CD8-positive, alpha-beta memory T cell (primary cell): ENCODE measurements at regions not wholly inside any gene's neighbourhood (a gene's known extent, or its start where the extent isn't known, plus 50 kb on each side); places are given as distances from the start of the nearest gene placed in this dataset.

Experiments
- CTCF ChIA-PET: fragments of 350-600 bp; sonication (Branson Sonifier 250); formaldehyde crosslinking; loops from one replicate; lab custom pipeline; 2021; ENCODE audit warnings: antibody characterized with exemption; lab: Charles Lee
- POLR2A ChIA-PET: fragments of 350-600 bp; sonication (Branson Sonifier 250); formaldehyde crosslinking; loops from one replicate; lab custom pipeline; 2021; ENCODE audit warnings: antibody characterized with exemption; lab: Charles Lee
- DNase-seq, 5 donors: peaks; one replicate each; pipeline versions ENCODE4 v3.0.0 to v3.0.0-alpha.2; 2020 to 2022; ENCODE audit warnings: mixed read lengths in 1 of 5
- H3K27ac ChIP-seq: one replicate; pipeline ENCODE4 v1.7.0; 2013; ENCODE audit warnings: low read depth, mild to moderate bottlenecking, low read length, moderate library complexity
- H3K27me3 ChIP-seq: 2 replicates; pipeline ENCODE4 v1.7.0; 2013; ENCODE audit warnings: low read length, mild to moderate bottlenecking; ENCODE audit not compliant: insufficient read depth, poor library complexity, severe bottlenecking
- H3K36me3 ChIP-seq: 2 replicates; pipeline ENCODE4 v1.7.0; 2013; ENCODE audit warnings: mild to moderate bottlenecking, low read length, moderate library complexity; ENCODE audit not compliant: insufficient read depth
- H3K4me1 ChIP-seq: 2 replicates; pipeline ENCODE4 v1.7.0; 2013; ENCODE audit warnings: mild to moderate bottlenecking, low read length, moderate library complexity; ENCODE audit not compliant: insufficient read depth
- H3K4me3 ChIP-seq: 2 replicates; pipeline ENCODE4 v1.7.0; 2013; ENCODE audit warnings: mild to moderate bottlenecking, low read length
- H3K9me3 ChIP-seq: 2 replicates; pipeline ENCODE4 v1.7.0; 2013; ENCODE audit warnings: mild to moderate bottlenecking, low read length
- H3K27ac Mint-ChIP-seq, 8 donors: one replicate each; pipeline ENCODE4 v1.8.0; 2020 to 2021; ENCODE audit warnings: mixed read lengths in 8 of 8, mild to moderate bottlenecking in 6 of 8, inconsistent platforms in 3 of 8, moderate library complexity in 3 of 8
- H3K27me3 Mint-ChIP-seq, 2 donors: one replicate each; pipeline ENCODE4 v1.8.0; 2020 to 2021; ENCODE audit warnings: mixed read lengths in 2 of 2, mild to moderate bottlenecking in 1 of 2, moderate library complexity in 1 of 2
- H3K36me3 Mint-ChIP-seq, 3 donors: one replicate each; pipeline ENCODE4 v1.8.0; 2020 to 2021; ENCODE audit warnings: mixed read lengths in 3 of 3, inconsistent platforms in 1 of 3, mild to moderate bottlenecking in 1 of 3
- H3K4me1 Mint-ChIP-seq, 3 donors: one replicate each; pipeline ENCODE4 v1.8.0; 2020 to 2021; ENCODE audit warnings: mixed read lengths in 3 of 3, inconsistent platforms in 1 of 3, mild to moderate bottlenecking in 1 of 3
- H3K4me3 Mint-ChIP-seq, 7 donors: one replicate each; pipeline ENCODE4 v1.8.0; 2020 to 2021; ENCODE audit warnings: mixed read lengths in 7 of 7, mild to moderate bottlenecking in 6 of 7, moderate library complexity in 4 of 7, inconsistent platforms in 2 of 7
- H3K9me3 Mint-ChIP-seq, 5 donors: one replicate each; pipeline ENCODE4 v1.8.0; 2020 to 2022; ENCODE audit warnings: mixed read lengths in 5 of 5, mild to moderate bottlenecking in 3 of 5, moderate library complexity in 2 of 5, inconsistent platforms in 1 of 5

DNA sequence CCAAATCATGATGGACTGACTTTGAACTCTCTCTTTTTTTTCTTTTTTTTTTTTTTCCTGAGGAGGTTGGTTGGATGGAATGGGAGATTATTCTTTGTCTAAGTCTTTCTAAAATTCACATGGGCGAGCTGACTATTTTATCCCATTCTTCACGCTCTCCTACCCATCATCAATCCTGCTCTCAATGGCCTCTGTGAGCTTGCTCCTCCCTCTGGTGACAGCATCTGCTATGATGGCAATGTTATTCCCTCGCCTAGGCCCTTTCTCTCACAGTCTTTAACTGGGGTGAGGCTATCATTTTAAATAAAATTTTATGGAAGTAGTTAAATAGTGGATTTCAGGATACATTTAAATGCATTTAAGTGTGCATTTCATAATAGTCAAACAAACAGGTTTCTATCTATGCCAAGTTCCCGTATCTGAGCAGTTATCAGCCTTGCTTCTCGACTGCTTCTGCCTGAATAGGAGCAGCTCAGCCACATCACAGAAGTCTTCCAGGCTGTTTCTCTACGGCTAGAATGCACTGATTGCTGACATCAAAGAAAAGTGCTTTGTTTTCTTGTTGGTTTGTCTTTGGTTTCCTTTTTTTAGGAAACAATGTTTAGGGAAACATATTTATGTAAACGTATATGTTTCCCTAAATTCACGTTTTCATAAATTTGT lies 2233.8 kb downstream of the MAT2B start:
- ChIA-PET CTCF (no interaction called here), POLR2A (no interaction called here)
- peaks cover 2 to 34% (median 10%) of the 10 kb centered on the region in 5 donors for H3K9me3 Mint-ChIP-seq
- no peak overlapping the region for H3K27ac Mint-ChIP-seq
- Histone ChIP-seq H3K36me3 (no peaks in the 10 kb centered on the region), H3K4me3 (no peak overlapping the region), H3K4me1 (no peaks in the 10 kb centered on the region), H3K27me3 (no peaks in the 10 kb centered on the region), H3K9me3 (no peaks in the 10 kb centered on the region), H3K27ac (no peak overlapping the region)
- no peaks in the 10 kb centered on the region for H3K27me3 Mint-ChIP-seq
- no peaks in the 10 kb centered on the region for H3K36me3 Mint-ChIP-seq
- H3K4me1 Mint-ChIP-seq: no peaks in the 10 kb centered on the region
- no peak for DNase-seq
- H3K4me3 Mint-ChIP-seq: no peak overlapping the region

DNA sequence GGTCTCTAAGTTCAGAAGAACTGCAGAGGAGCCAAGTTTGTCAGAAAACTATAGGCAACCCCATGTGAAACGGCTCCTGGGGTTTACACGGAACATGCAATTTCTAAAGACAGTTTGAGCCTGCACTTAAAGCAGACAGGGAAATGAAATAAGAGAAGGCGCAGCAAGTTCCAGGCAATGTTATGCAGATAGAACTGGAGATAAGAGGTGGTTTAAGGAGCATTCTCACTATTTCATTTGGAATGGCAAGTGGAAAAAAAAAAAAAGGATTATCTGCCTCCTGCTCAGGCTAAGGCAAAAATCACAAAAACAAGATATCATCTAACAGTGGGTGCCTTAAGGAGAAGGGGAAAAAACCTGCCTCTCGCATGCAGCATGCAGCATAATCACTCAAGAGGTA lies 2252.4 kb downstream of the MAT2B start:
- H3K27me3 Mint-ChIP-seq: no peaks in the 10 kb centered on the region
- Histone ChIP-seq H3K36me3 (no peaks in the 10 kb centered on the region), H3K9me3 (no peaks in the 10 kb centered on the region), H3K27ac (no peak overlapping the region), H3K27me3 (no peaks in the 10 kb centered on the region), H3K4me1 (no peaks in the 10 kb centered on the region), H3K4me3 (no peak overlapping the region)
- peaks cover 0 to 21% (median 9%) of the 10 kb centered on the region in 5 donors for H3K9me3 Mint-ChIP-seq
- DNase-seq: no peak
- CTCF ChIA-PET: no interaction called here
- H3K36me3 Mint-ChIP-seq: peaks cover 0 to 1% (median 0%) of the 10 kb centered on the region in 3 donors
- POLR2A ChIA-PET: no interaction called here
- no peak overlapping the region for H3K27ac Mint-ChIP-seq
- no peak overlapping the region for H3K4me3 Mint-ChIP-seq
- no peaks in the 10 kb centered on the region for H3K4me1 Mint-ChIP-seq

DNA sequence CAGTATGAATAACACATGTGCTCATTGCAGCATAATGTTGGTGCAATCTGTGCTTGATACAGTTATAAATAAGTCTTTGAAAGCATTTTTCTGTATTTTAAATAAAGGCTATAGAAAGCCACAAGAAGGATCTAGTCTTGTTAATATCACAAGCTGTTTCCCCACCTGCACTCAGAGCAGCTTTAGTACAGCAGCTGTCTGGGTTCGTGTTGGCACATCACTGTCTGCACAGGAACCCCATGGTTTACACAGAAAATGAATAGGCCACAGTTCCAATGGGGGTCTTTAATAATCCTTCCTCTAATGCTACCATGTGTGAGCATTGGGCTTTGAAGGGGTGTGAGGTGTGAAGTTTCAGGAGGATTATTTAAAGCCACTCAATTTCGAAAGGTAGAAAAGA lies 2269.7 kb downstream of the MAT2B start:
- no peaks in the 10 kb centered on the region for H3K4me1 ChIP-seq
- no peak overlapping the region for H3K27ac Mint-ChIP-seq
- no peaks in the 10 kb centered on the region for H3K27me3 Mint-ChIP-seq
- no peak overlapping the region for H3K27ac ChIP-seq
- no peak overlapping the region for H3K4me3 ChIP-seq
- no peaks in the 10 kb centered on the region for H3K9me3 ChIP-seq
- H3K9me3 Mint-ChIP-seq: peaks cover 6 to 44% (median 8%) of the 10 kb centered on the region in 5 donors
- no peaks in the 10 kb centered on the region for H3K27me3 ChIP-seq
- no peak for DNase-seq
- no peaks in the 10 kb centered on the region for H3K4me1 Mint-ChIP-seq
- no peaks in the 10 kb centered on the region for H3K36me3 ChIP-seq
- ChIA-PET CTCF (no interaction called here), POLR2A (no interaction called here)
- H3K36me3 Mint-ChIP-seq: no peaks in the 10 kb centered on the region
- H3K4me3 Mint-ChIP-seq: no peak overlapping the region

DNA sequence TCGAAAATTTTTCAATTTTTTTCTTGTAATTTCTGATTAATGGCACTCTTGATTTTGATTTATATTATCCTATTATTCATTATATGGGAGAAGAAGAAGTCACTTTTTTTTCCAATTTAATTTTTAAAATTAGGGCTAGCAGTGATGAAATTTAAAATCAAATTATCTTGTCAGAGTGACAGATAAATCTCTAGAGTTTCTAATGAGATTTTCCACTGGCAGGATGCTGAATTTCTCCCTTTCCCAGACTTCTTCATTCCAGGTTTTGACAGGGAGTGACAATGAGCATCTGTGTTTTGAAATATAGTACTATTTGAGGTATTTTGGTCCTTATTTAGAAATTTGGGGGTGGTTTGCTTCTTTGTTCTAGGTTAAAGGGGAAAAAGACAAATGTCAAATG lies 2274.1 kb downstream of the MAT2B start:
- peaks cover 11 to 40% (median 13%) of the 10 kb centered on the region in 5 donors for H3K9me3 Mint-ChIP-seq
- H3K4me1 Mint-ChIP-seq: no peaks in the 10 kb centered on the region
- no peak overlapping the region for H3K4me3 Mint-ChIP-seq

DNA sequence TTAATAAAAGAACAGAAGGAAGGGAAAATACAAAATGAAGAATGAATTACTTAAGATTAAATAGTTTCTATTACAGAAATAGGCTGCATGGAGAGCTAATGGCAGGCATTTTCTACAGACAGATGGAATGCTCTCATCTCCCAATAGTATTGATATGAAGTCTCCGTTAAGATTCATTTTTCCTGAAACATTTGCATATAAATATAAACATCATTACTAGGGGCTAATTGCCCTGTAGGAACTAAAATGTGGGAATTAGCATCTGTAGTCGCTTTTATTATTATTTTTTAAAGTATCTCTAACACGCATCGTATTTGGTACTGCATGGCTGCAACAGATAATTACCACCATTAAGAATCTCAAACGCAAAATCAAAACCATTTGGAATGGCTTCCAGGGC lies 2275.5 kb downstream of the MAT2B start:
- Histone ChIP-seq H3K9me3 (no peaks in the 10 kb centered on the region), H3K4me1 (no peaks in the 10 kb centered on the region), H3K27me3 (no peaks in the 10 kb centered on the region), H3K36me3 (no peaks in the 10 kb centered on the region), H3K27ac (no peak overlapping the region), H3K4me3 (no peak overlapping the region)
- ChIA-PET CTCF (interaction anchor here (1.0 kb wide), 1 partner anchor 10 kb away, joined by 3 read pairs; no protein-coding TSS in a partner anchor), POLR2A (no interaction called here)
- Mint-ChIP-seq H3K36me3 (no peaks in the 10 kb centered on the region), H3K4me1 (no peaks in the 10 kb centered on the region), H3K27ac (no peak overlapping the region), H3K9me3 (peaks cover 5 to 37% (median 12%) of the 10 kb centered on the region in 5 donors), H3K27me3 (no peaks in the 10 kb centered on the region), H3K4me3 (no peak overlapping the region)
- no peak for DNase-seq

More for the DNA sequence above, 2274.1 kb downstream of the MAT2B start:
- POLR2A ChIA-PET: no interaction called here
- no peaks in the 10 kb centered on the region for H3K36me3 ChIP-seq
- Mint-ChIP-seq H3K36me3 (no peaks in the 10 kb centered on the region), H3K27me3 (no peaks in the 10 kb centered on the region), H3K27ac (no peak overlapping the region)
- no peaks in the 10 kb centered on the region for H3K4me1 ChIP-seq
- H3K4me3 ChIP-seq: no peak overlapping the region
- CTCF ChIA-PET: no interaction called here
- no peaks in the 10 kb centered on the region for H3K27me3 ChIP-seq
- DNase-seq: no peak
- no peak overlapping the region for H3K27ac ChIP-seq
- no peaks in the 10 kb centered on the region for H3K9me3 ChIP-seq

DNA sequence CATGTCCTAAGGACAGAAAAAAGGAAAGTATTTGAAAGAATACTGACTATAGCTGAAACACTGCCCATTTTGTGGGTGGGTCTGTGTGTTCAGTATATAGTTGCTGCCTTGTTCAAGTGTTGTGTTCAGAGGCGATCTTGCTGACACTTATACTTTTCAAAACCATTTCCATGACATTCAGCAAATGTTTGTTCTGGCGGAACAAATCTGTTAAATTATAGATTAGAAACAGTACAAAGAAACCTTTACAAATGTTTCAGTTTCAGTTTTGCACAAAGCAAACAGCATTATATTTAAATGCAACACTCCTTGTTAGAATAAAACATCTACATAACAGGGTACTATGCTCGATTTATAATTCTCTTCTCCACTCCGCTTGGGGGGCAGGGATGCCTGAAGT lies 2276.3 kb downstream of the MAT2B start:
- CTCF ChIA-PET: no interaction called here
- no peaks in the 10 kb centered on the region for H3K9me3 ChIP-seq
- H3K27ac ChIP-seq: no peak overlapping the region
- peaks cover 3 to 33% (median 7%) of the 10 kb centered on the region in 5 donors for H3K9me3 Mint-ChIP-seq
- no peak overlapping the region for H3K4me3 Mint-ChIP-seq
- H3K36me3 Mint-ChIP-seq: no peaks in the 10 kb centered on the region
- no peak overlapping the region for H3K4me3 ChIP-seq
- H3K4me1 ChIP-seq: no peaks in the 10 kb centered on the region
- no peaks in the 10 kb centered on the region for H3K36me3 ChIP-seq
- H3K27me3 ChIP-seq: no peaks in the 10 kb centered on the region
- H3K4me1 Mint-ChIP-seq: no peaks in the 10 kb centered on the region
- POLR2A ChIA-PET: no interaction called here
- DNase-seq: no peak
- H3K27ac Mint-ChIP-seq: no peak overlapping the region
- H3K27me3 Mint-ChIP-seq: no peaks in the 10 kb centered on the region

DNA sequence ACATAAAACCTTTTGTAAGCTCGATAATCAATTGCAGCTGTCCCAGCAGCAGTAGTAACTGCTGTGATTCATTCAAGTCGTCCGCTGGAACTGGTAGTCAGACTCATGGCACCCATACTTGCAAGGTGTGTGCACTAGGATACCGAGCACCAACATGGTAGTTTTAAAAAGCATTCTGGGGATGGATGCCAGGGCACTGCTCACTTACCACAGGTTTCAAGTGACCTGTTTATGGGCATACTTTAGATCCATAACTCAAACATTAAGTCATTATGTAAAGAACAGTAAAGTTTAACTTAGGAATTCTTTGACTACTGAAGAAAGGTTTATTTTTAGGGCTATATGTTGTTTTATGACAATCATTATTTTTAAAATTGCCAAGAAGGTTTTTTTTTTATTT lies 2277.6 kb downstream of the MAT2B start:
- Mint-ChIP-seq H3K27me3 (no peaks in the 10 kb centered on the region), H3K9me3 (peaks cover 5 to 44% (median 7%) of the 10 kb centered on the region in 5 donors), H3K4me3 (no peak overlapping the region), H3K36me3 (no peaks in the 10 kb centered on the region), H3K27ac (no peak overlapping the region), H3K4me1 (no peaks in the 10 kb centered on the region)
- Histone ChIP-seq H3K4me1 (no peaks in the 10 kb centered on the region), H3K4me3 (no peak overlapping the region), H3K27me3 (no peaks in the 10 kb centered on the region), H3K27ac (no peak overlapping the region), H3K9me3 (no peaks in the 10 kb centered on the region), H3K36me3 (no peaks in the 10 kb centered on the region)
- CTCF ChIA-PET: no interaction called here
- no peak for DNase-seq
- POLR2A ChIA-PET: no interaction called here

DNA sequence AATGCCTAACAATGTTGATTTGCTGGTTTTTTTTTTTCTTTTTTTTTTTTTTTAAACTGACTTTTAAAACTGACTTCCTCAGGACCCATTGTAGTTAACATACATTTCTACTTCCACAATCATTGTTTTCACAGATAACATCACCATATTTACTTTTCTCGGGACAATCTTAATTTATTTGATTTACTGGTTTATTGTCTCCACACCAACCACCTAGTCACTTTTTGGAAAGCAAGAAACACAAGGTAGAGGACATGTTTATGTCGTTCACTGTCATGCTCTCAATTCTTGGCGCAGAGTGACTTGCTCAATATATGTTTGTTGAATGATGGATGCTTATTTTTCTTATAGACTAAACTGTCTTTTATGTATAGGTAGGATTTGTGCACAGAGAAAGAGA lies 2280.7 kb downstream of the MAT2B start:
- ChIA-PET POLR2A (no interaction called here), CTCF (no interaction called here)
- H3K27me3 ChIP-seq: no peaks in the 10 kb centered on the region
- peaks cover 10 to 24% (median 11%) of the 10 kb centered on the region in 5 donors for H3K9me3 Mint-ChIP-seq
- H3K4me3 Mint-ChIP-seq: no peak overlapping the region
- no peaks in the 10 kb centered on the region for H3K27me3 Mint-ChIP-seq
- H3K27ac Mint-ChIP-seq: no peak overlapping the region
- H3K4me3 ChIP-seq: no peak overlapping the region
- H3K27ac ChIP-seq: no peak overlapping the region
- no peaks in the 10 kb centered on the region for H3K9me3 ChIP-seq
- H3K36me3 ChIP-seq: no peaks in the 10 kb centered on the region
- no peaks in the 10 kb centered on the region for H3K36me3 Mint-ChIP-seq
- H3K4me1 Mint-ChIP-seq: no peaks in the 10 kb centered on the region
- no peaks in the 10 kb centered on the region for H3K4me1 ChIP-seq
- DNase-seq: no peak
